ENCODE measurements at regions not wholly inside any gene's neighbourhood (a gene's known extent, or its start where the extent isn't known, plus 50 kb on each side); places are given as distances from the start of the nearest gene placed in this dataset.

DNA sequence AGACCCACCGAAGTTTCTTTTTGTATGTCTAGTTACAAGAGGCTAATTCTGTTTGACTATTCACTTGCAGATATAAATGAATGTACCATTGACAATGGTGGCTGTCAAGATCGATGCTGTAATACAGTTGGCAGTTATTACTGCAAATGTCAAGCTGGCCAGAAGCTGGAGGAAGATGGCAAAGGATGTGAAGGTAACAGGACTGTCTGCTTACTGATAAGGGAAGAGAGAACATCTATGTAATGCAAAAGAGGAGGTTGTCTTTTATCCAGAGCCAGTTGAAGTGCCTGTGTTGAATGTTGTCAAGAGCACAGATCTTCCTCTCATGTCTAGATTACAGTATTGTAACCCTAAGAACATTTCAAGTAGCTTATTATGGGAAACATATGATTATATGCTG, 549.5 kb upstream of the GOLIM4 start:
- TF ChIP-seq, protein P1, sequence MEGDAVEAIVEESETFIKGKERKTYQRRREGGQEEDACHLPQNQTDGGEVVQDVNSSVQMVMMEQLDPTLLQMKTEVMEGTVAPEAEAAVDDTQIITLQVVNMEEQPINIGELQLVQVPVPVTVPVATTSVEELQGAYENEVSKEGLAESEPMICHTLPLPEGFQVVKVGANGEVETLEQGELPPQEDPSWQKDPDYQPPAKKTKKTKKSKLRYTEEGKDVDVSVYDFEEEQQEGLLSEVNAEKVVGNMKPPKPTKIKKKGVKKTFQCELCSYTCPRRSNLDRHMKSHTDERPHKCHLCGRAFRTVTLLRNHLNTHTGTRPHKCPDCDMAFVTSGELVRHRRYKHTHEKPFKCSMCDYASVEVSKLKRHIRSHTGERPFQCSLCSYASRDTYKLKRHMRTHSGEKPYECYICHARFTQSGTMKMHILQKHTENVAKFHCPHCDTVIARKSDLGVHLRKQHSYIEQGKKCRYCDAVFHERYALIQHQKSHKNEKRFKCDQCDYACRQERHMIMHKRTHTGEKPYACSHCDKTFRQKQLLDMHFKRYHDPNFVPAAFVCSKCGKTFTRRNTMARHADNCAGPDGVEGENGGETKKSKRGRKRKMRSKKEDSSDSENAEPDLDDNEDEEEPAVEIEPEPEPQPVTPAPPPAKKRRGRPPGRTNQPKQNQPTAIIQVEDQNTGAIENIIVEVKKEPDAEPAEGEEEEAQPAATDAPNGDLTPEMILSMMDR (IDR thresholded peaks at IDR 0.05; ENCODE audit: poor library complexity, severe bottlenecking), result no peak
- TF ChIP-seq RAD21 (conservative IDR thresholded peaks at IDR 0.05) (no peak), EZH2 (IDR thresholded peaks at IDR 0.05; ENCODE audit: borderline replicate concordance, insufficient read depth, low read length, poor library complexity, severe bottlenecking) (no peak), POLR2AphosphoS5 (IDR thresholded peaks at IDR 0.05) (peak; percentile 17), TAF1 (IDR thresholded peaks at IDR 0.05; ENCODE audit: low read depth) (no peak), EP300 (conservative IDR thresholded peaks at IDR 0.05; ENCODE audit: poor library complexity, severe bottlenecking) (peak; percentile 80), SMC3 (conservative IDR thresholded peaks at IDR 0.05; ENCODE audit: poor library complexity) (no peak), MXI1 (conservative IDR thresholded peaks at IDR 0.05; ENCODE audit: poor library complexity, severe bottlenecking) (no peak)
- TF ChIP-seq, protein P2, sequence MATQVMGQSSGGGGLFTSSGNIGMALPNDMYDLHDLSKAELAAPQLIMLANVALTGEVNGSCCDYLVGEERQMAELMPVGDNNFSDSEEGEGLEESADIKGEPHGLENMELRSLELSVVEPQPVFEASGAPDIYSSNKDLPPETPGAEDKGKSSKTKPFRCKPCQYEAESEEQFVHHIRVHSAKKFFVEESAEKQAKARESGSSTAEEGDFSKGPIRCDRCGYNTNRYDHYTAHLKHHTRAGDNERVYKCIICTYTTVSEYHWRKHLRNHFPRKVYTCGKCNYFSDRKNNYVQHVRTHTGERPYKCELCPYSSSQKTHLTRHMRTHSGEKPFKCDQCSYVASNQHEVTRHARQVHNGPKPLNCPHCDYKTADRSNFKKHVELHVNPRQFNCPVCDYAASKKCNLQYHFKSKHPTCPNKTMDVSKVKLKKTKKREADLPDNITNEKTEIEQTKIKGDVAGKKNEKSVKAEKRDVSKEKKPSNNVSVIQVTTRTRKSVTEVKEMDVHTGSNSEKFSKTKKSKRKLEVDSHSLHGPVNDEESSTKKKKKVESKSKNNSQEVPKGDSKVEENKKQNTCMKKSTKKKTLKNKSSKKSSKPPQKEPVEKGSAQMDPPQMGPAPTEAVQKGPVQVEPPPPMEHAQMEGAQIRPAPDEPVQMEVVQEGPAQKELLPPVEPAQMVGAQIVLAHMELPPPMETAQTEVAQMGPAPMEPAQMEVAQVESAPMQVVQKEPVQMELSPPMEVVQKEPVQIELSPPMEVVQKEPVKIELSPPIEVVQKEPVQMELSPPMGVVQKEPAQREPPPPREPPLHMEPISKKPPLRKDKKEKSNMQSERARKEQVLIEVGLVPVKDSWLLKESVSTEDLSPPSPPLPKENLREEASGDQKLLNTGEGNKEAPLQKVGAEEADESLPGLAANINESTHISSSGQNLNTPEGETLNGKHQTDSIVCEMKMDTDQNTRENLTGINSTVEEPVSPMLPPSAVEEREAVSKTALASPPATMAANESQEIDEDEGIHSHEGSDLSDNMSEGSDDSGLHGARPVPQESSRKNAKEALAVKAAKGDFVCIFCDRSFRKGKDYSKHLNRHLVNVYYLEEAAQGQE (IDR thresholded peaks at IDR 0.05; ENCODE audit: borderline replicate concordance), result no peak
